DND-41 (cell line): ENCODE measurements at regions not wholly inside any gene's neighbourhood (a gene's known extent, or its start where the extent isn't known, plus 50 kb on each side); places are given as distances from the start of the nearest gene placed in this dataset.

Experiments
- CTCF ChIP-seq: IDR thresholded peaks from 2 replicates; pipeline ENCODE4 v1.5.1; 2012; ENCODE audit warnings: borderline replicate concordance, low read length, moderate library complexity, mild to moderate bottlenecking; ENCODE audit not compliant: poor library complexity, severe bottlenecking; ENCODE audit errors: extremely low read depth
- EZH2 ChIP-seq: IDR thresholded peaks from 3 replicates; pipeline ENCODE4 v1.6.1; 2012; ENCODE audit warnings: borderline replicate concordance, low read depth, mild to moderate bottlenecking, moderate library complexity, low read length, inconsistent platforms; ENCODE audit not compliant: severe bottlenecking

GRCh38 chrX:5791721-5792120, 436.9 kb downstream of the NLGN4X start:
- TF ChIP-seq CTCF: no peak
- no peak for TF ChIP-seq EZH2
